Ishikawa (cell line): ENCODE measurements at regions not wholly inside any gene's neighbourhood (a gene's known extent, or its start where the extent isn't known, plus 50 kb on each side); places are given as distances from the start of the nearest gene placed in this dataset.

Source experiments
- CEBPB ChIP-seq: IDR thresholded peaks from 2 replicates; pipeline ENCODE4 v1.6.1; 2012
- CREB1 ChIP-seq: IDR thresholded peaks from 2 replicates; pipeline ENCODE4 v1.6.1; 2012; ENCODE audit warnings: low read depth
- EGR1 ChIP-seq: IDR thresholded peaks from 2 replicates; pipeline ENCODE4 v1.6.1; 2012
- EP300 ChIP-seq: IDR thresholded peaks from 2 replicates; pipeline ENCODE4 v1.6.1; 2012; ENCODE audit warnings: borderline replicate concordance
- RAD21 ChIP-seq: IDR thresholded peaks from 2 replicates; pipeline ENCODE4 v1.6.1; 2012; ENCODE audit warnings: low read depth
- TAF1 ChIP-seq: IDR thresholded peaks from 2 replicates; pipeline ENCODE4 v1.6.1; 2012; ENCODE audit warnings: low read depth, mild to moderate bottlenecking
- USF1 ChIP-seq: IDR thresholded peaks from 2 replicates; pipeline ENCODE4 v1.6.1; 2012
- YY1 ChIP-seq: IDR thresholded peaks from 2 replicates; pipeline ENCODE4 v1.6.1; 2012; ENCODE audit warnings: low read depth

GRCh38 chr13:76225815-76226489 lies 589.8 kb downstream of the LMO7 start:
- TF ChIP-seq TAF1 (no peak), USF1 (no peak), EP300 (no peak), CEBPB (no peak), EGR1 (no peak), CREB1 (no peak), YY1 (no peak), RAD21 (no peak)
